Bone marrow (tissue), 2 donors: ENCODE measurements at regions not wholly inside any gene's neighbourhood (a gene's known extent, or its start where the extent isn't known, plus 50 kb on each side); places are given as distances from the start of the nearest gene placed in this dataset.

Source experiments
- DNase-seq, 2 donors: peaks; one replicate each; lab custom pipeline; 2025; lab: John Stamatoyannopoulos, UW

- DNase-seq, result no peak
Measured at GRCh38 chr3:72698154-72698917, 149.9 kb downstream of the SHQ1 start.

DNA sequence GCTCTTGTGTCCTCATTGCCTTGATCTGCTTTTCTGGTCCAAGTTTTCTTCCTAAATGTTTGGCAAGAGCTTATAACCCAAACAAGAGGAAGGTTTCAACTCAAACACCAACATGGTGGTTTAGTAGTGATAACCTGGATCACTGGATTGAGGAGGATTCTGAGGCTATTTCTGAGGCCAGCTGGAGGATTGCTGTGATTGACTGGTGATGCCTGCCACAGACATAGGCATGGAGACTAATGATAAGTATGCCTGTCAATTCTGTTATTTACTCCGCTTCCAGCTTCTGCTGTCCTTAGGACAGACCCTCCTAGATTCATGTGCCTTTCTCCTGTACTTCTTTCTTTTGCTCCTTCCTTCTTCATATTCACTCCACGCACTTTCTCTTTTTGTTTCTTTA is 150.5 kb downstream of the SHQ1 start:
- no peak for DNase-seq

DNA sequence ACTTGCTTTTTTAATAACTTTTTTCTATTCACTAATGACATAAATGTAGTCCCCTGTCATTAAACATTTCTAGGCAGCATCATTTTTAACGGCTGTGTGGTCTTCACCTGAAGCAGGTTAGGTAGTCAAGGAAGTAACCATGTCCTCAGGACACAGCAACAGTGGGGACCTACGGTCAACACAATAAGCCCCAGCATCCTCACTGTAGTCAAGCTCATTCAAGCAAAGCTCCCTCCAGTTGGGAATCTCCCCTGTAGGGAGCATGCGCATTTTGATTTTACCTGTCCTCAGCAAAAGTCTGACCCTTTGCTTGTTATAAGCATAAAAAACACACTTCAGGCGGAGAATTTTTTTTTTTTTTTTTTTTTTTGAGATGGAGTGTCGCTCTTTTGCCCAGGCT is 151.4 kb downstream of the SHQ1 start:
- no peak for DNase-seq

- DNase-seq, result no peak
Measured at GRCh38 chr3:72694398-72694797, 153.8 kb downstream of the SHQ1 start.

DNA sequence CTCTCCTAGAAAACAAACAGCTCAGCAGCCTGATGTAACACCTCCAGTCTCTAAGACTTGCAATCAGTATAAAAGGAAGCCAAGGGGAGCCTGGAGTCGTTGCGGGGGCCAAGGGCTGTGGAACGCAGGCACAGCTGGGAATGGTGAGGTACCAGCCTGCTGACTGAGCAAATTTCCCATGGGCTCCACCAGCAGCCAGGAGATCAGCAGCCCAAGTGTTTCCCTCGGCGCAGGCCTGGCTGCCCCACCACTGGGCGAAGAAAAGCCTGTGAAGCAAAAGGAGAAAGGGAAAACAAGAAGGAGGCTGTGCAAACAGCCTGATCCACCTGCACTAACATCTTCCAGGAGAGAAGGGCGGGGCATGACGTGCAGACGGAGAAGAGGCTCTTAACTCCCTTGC is 155.3 kb downstream of the SHQ1 start:
- DNase-seq, result no peak

DNA sequence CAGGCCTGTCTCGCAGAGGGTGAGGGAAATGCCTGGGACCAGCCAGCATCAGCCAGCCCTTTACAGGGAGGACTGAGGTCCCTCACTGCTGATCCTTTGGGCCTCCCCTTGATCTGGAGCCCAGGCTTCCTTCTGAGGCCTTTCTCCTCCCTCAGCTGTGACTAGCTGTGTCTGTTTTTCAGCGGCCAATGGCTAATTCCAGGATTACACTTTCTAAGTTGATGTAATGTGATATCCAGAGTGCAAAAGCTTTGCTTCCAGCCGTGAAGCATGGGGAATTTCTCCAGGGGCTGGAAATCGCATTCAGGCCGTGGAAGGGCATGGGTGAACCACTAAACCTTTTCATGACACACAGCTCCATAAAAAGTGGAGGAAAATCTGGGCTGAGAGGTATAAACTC is 157.6 kb downstream of the SHQ1 start:
- DNase-seq, result no peak

- no peak for DNase-seq
Measured at GRCh38 chr3:72682936-72683452, 165.3 kb downstream of the SHQ1 start.

DNA sequence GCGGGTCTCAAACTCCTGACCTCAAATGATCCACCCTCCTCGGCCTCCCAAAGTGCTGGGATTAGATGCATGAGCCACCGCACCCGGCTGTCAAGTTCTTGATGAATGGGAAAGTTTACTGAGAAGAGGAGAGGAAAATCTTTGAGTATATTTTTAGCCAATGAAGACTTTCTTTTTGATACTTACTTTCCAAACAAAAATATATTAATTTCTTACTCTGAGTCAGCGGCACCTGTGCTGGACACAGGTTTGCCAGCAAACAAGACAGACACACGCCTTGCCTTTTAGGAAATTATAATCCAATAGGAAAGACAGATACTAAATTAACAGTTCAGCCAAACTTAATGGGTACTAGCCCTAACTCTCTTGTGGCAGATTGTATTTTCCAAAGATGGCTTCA is 166.6 kb downstream of the SHQ1 start:
- no peak for DNase-seq

DNA sequence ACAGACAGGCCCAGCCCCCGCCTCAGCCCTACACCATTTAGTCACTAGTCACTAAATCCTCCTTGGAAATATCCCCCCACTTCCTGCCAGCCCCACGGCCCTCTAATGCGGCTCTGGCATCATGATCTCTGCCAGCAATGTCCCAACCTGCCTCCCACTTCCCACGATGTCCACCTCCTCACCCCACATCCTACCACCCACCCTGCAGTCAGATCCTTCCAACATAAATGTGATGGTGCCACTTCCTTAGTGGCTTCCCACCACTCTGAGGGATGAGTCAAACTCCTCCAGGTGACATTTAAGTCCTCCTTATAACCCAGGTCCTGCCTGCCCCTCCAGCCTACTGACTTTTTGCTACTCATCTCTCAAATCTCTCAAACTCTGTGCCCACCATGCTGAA is 167.5 kb downstream of the SHQ1 start:
- DNase-seq, result no peak

DNA sequence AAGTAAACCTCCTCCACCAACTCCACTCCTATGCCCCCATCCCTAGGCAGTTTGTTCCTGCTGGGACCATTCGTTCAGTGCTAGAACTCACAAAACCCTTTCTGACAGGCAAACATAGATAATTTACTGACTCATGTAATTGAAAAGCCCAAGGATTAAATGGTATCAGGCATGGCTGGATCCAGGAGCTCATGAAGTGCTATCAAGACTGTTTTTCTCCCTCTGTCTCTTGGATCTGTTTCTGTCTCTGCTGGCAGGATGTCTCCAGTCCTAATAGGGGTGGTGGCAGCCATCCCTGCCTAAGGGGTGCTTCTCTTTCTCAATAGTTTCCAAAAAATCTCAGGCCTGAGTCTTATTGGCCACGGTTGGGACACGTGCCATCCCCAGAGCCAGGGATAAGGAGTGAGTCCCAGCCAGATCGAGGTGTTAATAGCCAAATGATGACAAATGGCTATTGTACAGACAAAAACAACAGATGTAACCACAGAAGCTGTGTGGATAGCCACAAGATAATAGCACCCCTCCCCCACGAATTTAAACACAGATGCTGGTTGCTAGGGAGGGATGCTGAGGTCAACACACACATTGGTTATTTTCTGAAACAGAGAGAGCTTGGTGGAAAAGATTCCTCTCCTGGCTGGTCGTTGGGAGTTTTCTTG is 168.6 kb downstream of the SHQ1 start:
- no peak for DNase-seq

DNA sequence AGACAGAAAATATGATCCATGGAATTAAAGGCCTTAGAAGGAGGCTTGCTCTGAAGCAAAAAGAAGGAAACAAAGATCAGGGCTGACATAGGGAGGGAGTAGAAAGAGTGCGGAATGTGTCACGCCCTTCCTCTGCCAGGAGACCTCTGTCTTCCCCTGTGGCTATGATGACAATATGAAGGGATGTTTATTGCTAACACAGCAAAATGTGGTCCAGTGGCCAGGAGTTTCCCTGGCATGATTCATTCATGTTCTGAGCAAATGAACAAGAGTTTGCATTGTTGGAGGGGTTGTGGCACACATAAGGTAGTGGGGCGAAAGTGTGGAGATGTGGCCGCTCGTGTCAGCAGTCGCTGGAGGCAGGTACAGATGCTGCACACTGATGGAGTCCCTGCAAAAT is 169.4 kb downstream of the SHQ1 start:
- no peak for DNase-seq

DNA sequence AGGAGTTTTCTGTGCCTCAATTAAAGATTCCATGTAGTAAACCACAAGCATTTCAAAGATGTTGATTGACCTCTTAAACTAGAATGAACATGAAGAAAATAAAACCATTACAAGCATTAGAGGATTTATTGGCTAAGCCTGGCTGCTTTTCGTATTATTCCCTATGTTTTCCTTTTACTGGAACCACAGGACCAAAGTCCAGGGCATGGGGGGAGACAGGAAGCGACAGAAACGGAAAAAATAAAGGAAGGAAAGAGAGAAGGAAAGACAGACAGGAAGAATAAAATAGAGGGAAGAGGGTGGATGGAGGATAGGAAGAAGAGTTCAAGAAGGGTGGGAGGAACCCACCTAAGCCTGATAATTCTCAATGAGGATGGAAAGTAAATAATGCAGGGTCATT is 169.9 kb downstream of the SHQ1 start:
- DNase-seq, result no peak

DNA sequence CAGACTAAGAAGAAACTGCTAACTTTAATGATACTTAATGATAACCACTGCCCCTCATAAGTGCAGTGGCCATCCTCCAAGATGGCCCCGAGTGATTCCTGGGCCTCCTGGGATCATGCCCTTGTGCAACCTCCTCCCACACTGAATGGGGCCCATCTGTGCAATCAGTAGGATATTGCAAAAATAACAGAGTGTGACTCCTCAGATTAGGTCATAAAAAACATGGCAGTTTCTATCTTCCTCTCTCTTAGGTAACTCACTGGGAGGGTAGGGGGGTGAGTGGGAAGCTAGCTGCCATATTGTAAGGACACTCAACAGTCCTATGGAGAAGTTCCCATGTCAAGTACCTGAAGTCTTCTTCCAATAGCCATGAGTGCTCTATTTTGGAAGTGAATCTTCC is 173.0 kb downstream of the SHQ1 start:
- no peak for DNase-seq

DNA sequence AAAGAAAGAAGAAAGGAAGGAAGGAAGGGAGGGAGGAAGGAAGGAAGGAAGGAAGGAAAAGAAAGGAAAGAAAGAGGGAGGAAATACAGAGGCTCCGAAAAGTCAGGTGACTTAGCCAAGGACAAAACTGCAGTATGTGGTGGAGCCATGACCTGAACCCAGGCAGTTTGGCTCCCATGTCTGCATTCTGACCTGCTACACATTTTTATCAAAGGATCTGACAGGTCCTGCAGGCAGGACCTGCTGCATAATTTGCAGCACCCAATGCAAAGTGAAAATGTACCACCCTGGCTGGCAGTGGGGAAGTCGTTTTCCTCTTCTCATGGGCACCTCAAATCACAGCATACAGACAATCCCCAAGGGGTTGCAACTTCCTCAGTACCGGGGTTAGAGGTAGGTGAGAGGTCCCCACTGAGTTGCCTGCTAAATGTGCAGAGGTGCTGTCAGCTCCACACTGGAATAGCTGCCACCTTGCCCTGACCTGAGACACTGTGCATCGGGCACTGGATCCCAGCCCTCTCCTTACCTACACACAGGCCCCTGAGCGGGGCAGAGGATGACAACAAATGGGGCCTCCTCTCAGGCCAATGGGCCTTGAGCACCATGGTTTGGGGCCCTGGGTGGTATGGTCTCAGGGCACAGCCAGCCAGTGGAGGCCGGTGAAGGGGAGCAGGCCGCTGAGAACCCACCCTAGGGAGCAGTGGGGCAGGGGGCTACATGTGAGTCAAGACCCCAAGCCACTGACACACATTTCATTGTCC is 175.1 kb downstream of the SHQ1 start:
- DNase-seq, result no peak

GRCh38 chr3:72669224-72669623 is 179.0 kb downstream of the SHQ1 start:
- DNase-seq, result no peak

- no peak for DNase-seq
Measured at GRCh38 chr3:72666447-72666755, 181.8 kb downstream of the SHQ1 start.

- peak in 1 of 2 donors; percentile 11 for DNase-seq
Measured at GRCh38 chr3:72665701-72666446, 182.4 kb downstream of the SHQ1 start.

- no peak for DNase-seq
Measured at GRCh38 chr3:72665103-72665502, 183.1 kb downstream of the SHQ1 start.

GRCh38 chr3:72664184-72664975 is 183.9 kb downstream of the SHQ1 start:
- DNase-seq, result no peak

GRCh38 chr3:72663429-72663828 is 184.8 kb downstream of the SHQ1 start:
- DNase-seq, result no peak

GRCh38 chr3:72661115-72661457 is 187.2 kb downstream of the SHQ1 start:
- no peak for DNase-seq
